ENCODE measurements at regions not wholly inside any gene's neighbourhood (a gene's known extent, or its start where the extent isn't known, plus 50 kb on each side); places are given as distances from the start of the nearest gene placed in this dataset.
"Not testable (repeated sequence)": the region's sequence is repeated elsewhere in the genome, so short reads cannot be mapped to it uniquely, and the experiment has no call there.

- DNase-seq = no peak
Observed at GRCh38 chr1:78715181-78715661, 65.6 kb downstream of the IFI44 start.

- no peak for DNase-seq
Observed at GRCh38 chr1:78716186-78716585, 66.6 kb downstream of the IFI44 start.

GRCh38 chr1:78718566-78718965, 68.9 kb downstream of the IFI44 start:
- DNase-seq = no peak

- no peak for DNase-seq
Observed at GRCh38 chr1:78721136-78721535, 71.5 kb downstream of the IFI44 start.

GRCh38 chr1:78722105-78722504, 72.5 kb downstream of the IFI44 start:
- no peak for DNase-seq

- DNase-seq = no peak
Observed at GRCh38 chr1:78722521-78722920, 72.9 kb downstream of the IFI44 start.

- DNase-seq = no peak
Observed at GRCh38 chr1:78722947-78723346, 73.3 kb downstream of the IFI44 start.

GRCh38 chr1:78726686-78727085, 77.1 kb downstream of the IFI44 start:
- DNase-seq = no peak

- DNase-seq = no peak
Observed at GRCh38 chr1:78728359-78728758, 78.7 kb downstream of the IFI44 start.

GRCh38 chr1:78730054-78730453, 80.4 kb downstream of the IFI44 start:
- no peak for DNase-seq

GRCh38 chr1:78731674-78732073, 82.0 kb downstream of the IFI44 start:
- no peak for DNase-seq

- no peak for DNase-seq
Observed at GRCh38 chr1:78737241-78737640, 87.6 kb downstream of the IFI44 start.

- DNase-seq = no peak
Observed at GRCh38 chr1:78743626-78744025, 94.0 kb downstream of the IFI44 start.

- DNase-seq = no peak
Observed at GRCh38 chr1:78745111-78745510, 95.5 kb downstream of the IFI44 start.

GRCh38 chr1:78753679-78754078, 104.0 kb downstream of the IFI44 start:
- not testable (repeated sequence) for DNase-seq

GRCh38 chr1:78755986-78756385, 106.4 kb downstream of the IFI44 start:
- DNase-seq = no peak

- DNase-seq = no peak
Observed at GRCh38 chr1:78758506-78758905, 108.9 kb downstream of the IFI44 start.

GRCh38 chr1:78759881-78760280, 110.2 kb downstream of the IFI44 start:
- no peak for DNase-seq

- no peak for DNase-seq
Observed at GRCh38 chr1:78760858-78761257, 111.2 kb downstream of the IFI44 start.

- no peak for DNase-seq
Observed at GRCh38 chr1:78762113-78762512, 112.5 kb downstream of the IFI44 start.

GRCh38 chr1:78765489-78765888, 115.9 kb downstream of the IFI44 start:
- no peak for DNase-seq

- DNase-seq = no peak
Observed at GRCh38 chr1:78779831-78780230, 130.2 kb downstream of the IFI44 start.

- DNase-seq = no peak
Observed at GRCh38 chr1:78787544-78787943, 137.9 kb downstream of the IFI44 start.

GRCh38 chr1:78790174-78790573, 140.5 kb downstream of the IFI44 start:
- no peak for DNase-seq

GRCh38 chr1:78792756-78793155, 143.1 kb downstream of the IFI44 start:
- DNase-seq = no peak

All from right lung (tissue), 2 donors.